PC-3 (cell line): ENCODE measurements at regions not wholly inside any gene's neighbourhood (a gene's known extent, or its start where the extent isn't known, plus 50 kb on each side); places are given as distances from the start of the nearest gene placed in this dataset.

Source experiments
- ATAC-seq: fragments of 200-7000 bp; cut with Tn5 transposase; 2 replicates; pipeline ENCODE4 v1.9.1; 2020; ENCODE audit warnings: mild to moderate bottlenecking, moderate library complexity
- BruUV-seq: library from RNA; stranded (reverse); fragments of 400-500 nt; replicated peaks from 2 replicates; lab custom pipeline; 2021; lab: Mats Ljungman, UMichigan
- CTCF ChIA-PET: fragments of 300-600 bp; sonication (Branson Sonifier 250); formaldehyde crosslinking; loops from one replicate; lab custom pipeline; 2022; ENCODE audit warnings: antibody characterized with exemption; lab: Charles Lee
- POLR2A ChIA-PET: fragments of 300-600 bp; sonication (Branson Sonifier 250); formaldehyde crosslinking; loops from one replicate; lab custom pipeline; 2022; ENCODE audit warnings: antibody characterized with exemption; ENCODE audit not compliant: unreplicated experiment; lab: Charles Lee
- DNase-seq: peaks from one replicate; pipeline ENCODE4 v3.0.0-alpha.2; 2015
- H2AFZ ChIP-seq: fragments of 300-600 bp; sonication (generic); 2 replicates; pipeline ENCODE4 v1.6.0; 2016; ENCODE audit warnings: antibody characterized with exemption, low read length
- H3F3A ChIP-seq: fragments of 300-600 bp; sonication (generic); one replicate; pipeline ENCODE4 v1.6.0; 2017; ENCODE audit warnings: antibody characterized with exemption, low read length, control low read depth, mild to moderate bottlenecking; ENCODE audit not compliant: unreplicated experiment
- H3K27ac ChIP-seq: fragments of 300-600 bp; sonication (generic); 2 replicates; pipeline ENCODE4 v1.5.1; 2016; ENCODE audit warnings: mild to moderate bottlenecking, low read length
- H3K27me3 ChIP-seq: fragments of 300-600 bp; sonication (generic); 2 replicates; pipeline ENCODE4 v1.6.1; 2016; ENCODE audit warnings: low read length, mixed read lengths
- H3K36me3 ChIP-seq: fragments of 300-600 bp; sonication (generic); 2 replicates; pipeline ENCODE4 v1.6.1; 2016; ENCODE audit warnings: low read depth, mixed run types, low read length, mixed read lengths
- H3K4me1 ChIP-seq: fragments of 300-600 bp; sonication (generic); 2 replicates; pipeline ENCODE4 v1.5.1; 2016; ENCODE audit warnings: low read length; ENCODE audit not compliant: insufficient read depth
- H3K4me2 ChIP-seq: fragments of 300-600 bp; sonication (generic); 2 replicates; pipeline ENCODE4 v1.6.0; 2016; ENCODE audit warnings: low read length
- H3K4me3 ChIP-seq: fragments of 300-600 bp; sonication (generic); 2 replicates; pipeline ENCODE4 v1.5.1; 2016; ENCODE audit warnings: mild to moderate bottlenecking, low read length, mixed read lengths
- H3K79me2 ChIP-seq: fragments of 300-600 bp; sonication (generic); 2 replicates; pipeline ENCODE4 v1.6.1; 2017; ENCODE audit warnings: low read length, mixed read lengths
- H3K9ac ChIP-seq: fragments of 300-600 bp; sonication (generic); 2 replicates; pipeline ENCODE4 v1.6.0; 2016; ENCODE audit warnings: mild to moderate bottlenecking, low read length
- H3K9me2 ChIP-seq: fragments of 300-600 bp; sonication (generic); replicated peaks from 2 replicates; pipeline ENCODE4 v1.6.1; 2016; ENCODE audit warnings: mixed run types, low read length, mixed read lengths
- H3K9me3 ChIP-seq: fragments of 300-600 bp; sonication (generic); 2 replicates; pipeline ENCODE4 v1.6.1; 2016; ENCODE audit warnings: low read length, mixed read lengths
- H4K20me1 ChIP-seq: fragments of 300-600 bp; sonication (generic); 2 replicates; pipeline ENCODE4 v1.6.1; 2016; ENCODE audit warnings: low read length, mixed read lengths
- EZH2 ChIP-seq: fragments of 300-600 bp; sonication (generic); IDR thresholded peaks from one replicate; pipeline ENCODE4 v1.6.1; 2017; ENCODE audit warnings: antibody characterized with exemption, mild to moderate bottlenecking, low read length; ENCODE audit not compliant: unreplicated experiment
- EZH2phosphoT487 ChIP-seq: fragments of 300-600 bp; sonication (generic); IDR thresholded peaks from 2 replicates; pipeline ENCODE4 v1.6.1; 2018; ENCODE audit warnings: mild to moderate bottlenecking, antibody characterized with exemption, low read length, borderline replicate concordance
- intact Hi-C: fragments of 100-400 bp; cut with micrococcal nuclease; formaldehyde crosslinking; loops from 2 replicates; pipeline ENCODE4 v1.9.0; 2023
- TF ChIP-seq, protein P1 (sequence below): fragments of 300-600 bp; sonication (generic); conservative IDR thresholded peaks from 2 replicates; pipeline ENCODE4 v1.5.1; 2017; ENCODE audit warnings: antibody characterized with exemption, low read depth, mild to moderate bottlenecking, low read length

GRCh38 chr3:5343459-5343858 is 156.0 kb downstream of the EDEM1 start:
- Histone ChIP-seq H3K36me3 (no peaks in the 10 kb centered on the region), H4K20me1 (no peaks in the 10 kb centered on the region), H3K4me1 (peaks cover 19% of the 10 kb centered on the region), H3K27ac (no peak overlapping the region), H3K9ac (no peak overlapping the region), H2AFZ (no peak overlapping the region), H3K27me3 (no peaks in the 10 kb centered on the region), H3F3A (no peaks in the 10 kb centered on the region), H3K79me2 (no peaks in the 10 kb centered on the region), H3K9me3 (no peaks in the 10 kb centered on the region), H3K4me3 (no peak overlapping the region), H3K9me2 (no peaks in the 10 kb centered on the region), H3K4me2 (no peak overlapping the region)
- POLR2A ChIA-PET, result no interaction called here
- intact Hi-C loops, result no loop called here
- BruUV-seq, result no TSS peak
- TF ChIP-seq EZH2, result no peak
- no peak for TF ChIP-seq EZH2phosphoT487
- TF ChIP-seq, protein P1, sequence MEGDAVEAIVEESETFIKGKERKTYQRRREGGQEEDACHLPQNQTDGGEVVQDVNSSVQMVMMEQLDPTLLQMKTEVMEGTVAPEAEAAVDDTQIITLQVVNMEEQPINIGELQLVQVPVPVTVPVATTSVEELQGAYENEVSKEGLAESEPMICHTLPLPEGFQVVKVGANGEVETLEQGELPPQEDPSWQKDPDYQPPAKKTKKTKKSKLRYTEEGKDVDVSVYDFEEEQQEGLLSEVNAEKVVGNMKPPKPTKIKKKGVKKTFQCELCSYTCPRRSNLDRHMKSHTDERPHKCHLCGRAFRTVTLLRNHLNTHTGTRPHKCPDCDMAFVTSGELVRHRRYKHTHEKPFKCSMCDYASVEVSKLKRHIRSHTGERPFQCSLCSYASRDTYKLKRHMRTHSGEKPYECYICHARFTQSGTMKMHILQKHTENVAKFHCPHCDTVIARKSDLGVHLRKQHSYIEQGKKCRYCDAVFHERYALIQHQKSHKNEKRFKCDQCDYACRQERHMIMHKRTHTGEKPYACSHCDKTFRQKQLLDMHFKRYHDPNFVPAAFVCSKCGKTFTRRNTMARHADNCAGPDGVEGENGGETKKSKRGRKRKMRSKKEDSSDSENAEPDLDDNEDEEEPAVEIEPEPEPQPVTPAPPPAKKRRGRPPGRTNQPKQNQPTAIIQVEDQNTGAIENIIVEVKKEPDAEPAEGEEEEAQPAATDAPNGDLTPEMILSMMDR, result no peak
- ATAC-seq (no peak), DNase-seq (no peak)
- CTCF ChIA-PET, result no interaction called here

DNA sequence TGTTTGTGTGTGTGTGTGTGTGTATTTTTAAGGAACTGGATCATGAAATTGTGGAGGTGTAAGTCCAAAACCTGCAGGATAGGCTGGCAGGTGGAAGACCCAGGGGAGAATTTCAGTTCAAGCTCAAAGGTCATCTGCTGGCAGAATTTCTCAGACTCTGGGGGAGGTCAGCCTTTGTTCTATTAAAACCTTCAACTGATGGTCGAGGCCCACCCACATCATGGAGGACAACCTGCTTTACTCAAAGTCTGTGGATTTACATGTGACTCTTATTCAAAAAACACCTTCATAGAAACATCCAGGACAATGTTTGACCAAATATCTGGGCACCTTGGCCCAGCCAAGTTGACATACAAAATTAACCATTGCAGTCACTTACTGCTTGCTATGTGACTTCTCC is 157.2 kb downstream of the EDEM1 start:
- ChIA-PET CTCF (no interaction called here), POLR2A (no interaction called here)
- Histone ChIP-seq H3K9me3 (no peaks in the 10 kb centered on the region), H3K4me1 (peaks cover 29% of the 10 kb centered on the region), H3K4me3 (no peak overlapping the region), H3F3A (no peaks in the 10 kb centered on the region), H3K9me2 (no peaks in the 10 kb centered on the region), H3K36me3 (no peaks in the 10 kb centered on the region), H2AFZ (no peak overlapping the region), H3K4me2 (no peak overlapping the region), H3K27me3 (no peaks in the 10 kb centered on the region), H3K9ac (no peak overlapping the region), H3K79me2 (no peaks in the 10 kb centered on the region), H3K27ac (no peak overlapping the region), H4K20me1 (no peaks in the 10 kb centered on the region)
- DNase-seq, result no peak
- ATAC-seq, result no peak
- TF ChIP-seq, protein P1, result no peak
- TF ChIP-seq EZH2phosphoT487 (no peak), EZH2 (no peak)
- intact Hi-C loops, result no loop called here
- no TSS peak for BruUV-seq

DNA sequence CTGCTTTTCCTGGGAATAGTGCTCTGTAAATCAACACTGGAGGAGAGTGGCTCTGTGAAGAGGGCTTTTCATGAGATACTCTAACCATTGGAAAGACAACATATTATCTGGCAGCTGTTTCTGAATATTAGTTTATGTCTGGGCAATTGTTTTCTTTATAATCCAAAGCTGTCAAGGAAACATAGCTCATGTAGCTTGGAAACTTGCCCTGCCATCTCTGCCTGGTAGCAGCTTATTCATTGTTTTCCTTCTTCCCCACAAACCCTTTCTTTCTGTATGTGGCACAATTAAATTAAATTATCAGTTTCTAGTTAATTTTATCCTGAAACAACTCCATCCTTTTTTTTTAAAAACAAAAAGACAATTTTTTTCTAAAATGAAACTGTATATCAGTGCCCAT is 160.0 kb downstream of the EDEM1 start:
- no peaks in the 10 kb centered on the region for H3K36me3 ChIP-seq
- H3K9ac ChIP-seq, result no peak overlapping the region
- H3K9me3 ChIP-seq, result no peaks in the 10 kb centered on the region
- TF ChIP-seq, protein P1, result no peak
- TF ChIP-seq EZH2phosphoT487 (no peak), EZH2 (no peak)
- H2AFZ ChIP-seq, result no peak overlapping the region
- H3K4me1 ChIP-seq, result peaks cover 29% of the 10 kb centered on the region
- DNase-seq, result peak; percentile 17
- no peaks in the 10 kb centered on the region for H3K9me2 ChIP-seq
- H3K79me2 ChIP-seq, result no peaks in the 10 kb centered on the region
- H3K4me3 ChIP-seq, result no peak overlapping the region
- H3K27me3 ChIP-seq, result no peaks in the 10 kb centered on the region
- H3F3A ChIP-seq, result no peaks in the 10 kb centered on the region
- ChIA-PET POLR2A (no interaction called here), CTCF (no interaction called here)
- no TSS peak for BruUV-seq
- intact Hi-C loops, result no loop called here
- no peak overlapping the region for H3K4me2 ChIP-seq
- H4K20me1 ChIP-seq, result no peaks in the 10 kb centered on the region
- ATAC-seq, result no peak
- 0 out of 2 replicates have a peak overlapping the region, but pooled peaks have one; percentile 35 for H3K27ac ChIP-seq
